GM12878 (cell line): ENCODE measurements at regions not wholly inside any gene's neighbourhood (a gene's known extent, or its start where the extent isn't known, plus 50 kb on each side); places are given as distances from the start of the nearest gene placed in this dataset.

ENCODE experiments used
- ATAC-seq: fragments of 200-7000 bp; cut with Tn5 transposase; 3 replicates; pipeline ENCODE4 v1.9.1; 2020; ENCODE audit warnings: mild to moderate bottlenecking, moderate library complexity
- BruUV-seq: library from RNA; stranded (reverse); fragments of 400-500 nt; replicated peaks from 2 replicates; lab custom pipeline; 2021; lab: Mats Ljungman, UMichigan
- CTCF ChIA-PET: fragments of 300-600 bp; sonication (Branson Sonifier 250); formaldehyde crosslinking; extraction: SDS; loops from one replicate; lab custom pipeline; 2021; ENCODE audit warnings: inconsistent platforms; lab: Yijun Ruan, JAX
- POLR2A ChIA-PET: fragments of 350-600 bp; formaldehyde crosslinking; extraction: SDS; loops from one replicate; lab custom pipeline; 2021; ENCODE audit warnings: inconsistent platforms; lab: Charles Lee
- RAD21 ChIA-PET: fragments of 300-600 bp; sonication (Branson Sonifier 250); formaldehyde crosslinking; loops from one replicate; lab custom pipeline; 2023; ENCODE audit warnings: antibody characterized with exemption; ENCODE audit not compliant: unreplicated experiment; lab: Charles Lee
- SMC1A ChIA-PET: fragments of 300-600 bp; sonication (Branson Sonifier 250); formaldehyde crosslinking; loops from one replicate; lab custom pipeline; 2023; ENCODE audit not compliant: unreplicated experiment, uncharacterized antibody; lab: Charles Lee
- DNase-seq: peaks from one replicate; pipeline ENCODE4 v3.0.0-alpha.2; 2011; ENCODE audit warnings: low read depth, low spot score
- FAIRE-seq: peaks from 3 replicates; lab custom pipeline; 2011; peaks lifted over from hg19 to GRCh38; lab: Jason Lieb, UNC
- H2AFZ ChIP-seq: 2 replicates; pipeline ENCODE4 v1.6.0; 2011; ENCODE audit warnings: low read depth, low read length, control low read depth; ENCODE audit not compliant: control insufficient read depth
- H3K27ac ChIP-seq: 2 replicates; pipeline ENCODE4 v1.5.1; 2011; ENCODE audit warnings: control low read depth; ENCODE audit not compliant: control insufficient read depth, insufficient read depth
- H3K27me3 ChIP-seq, 2 experiments: replicated peaks in 1 of 2; 2 replicates each; pipeline versions ENCODE4 v1.6.0 to v1.6.1; 2011; ENCODE audit warnings: low read length in 1 of 2; ENCODE audit not compliant: control insufficient read depth in 2 of 2, insufficient read depth in 2 of 2
- H3K36me3 ChIP-seq, 2 experiments: 2 replicates each; pipeline ENCODE4 v1.5.1; 2011; ENCODE audit warnings: low read length in 1 of 2; ENCODE audit not compliant: control insufficient read depth in 2 of 2, insufficient read depth in 2 of 2
- H3K4me1 ChIP-seq: 2 replicates; pipeline ENCODE4 v1.6.1; 2011; ENCODE audit warnings: mild to moderate bottlenecking, low read length, moderate library complexity, mixed read lengths; ENCODE audit not compliant: control insufficient read depth, insufficient read depth
- H3K4me2 ChIP-seq: 2 replicates; pipeline ENCODE4 v1.6.0; 2011; ENCODE audit warnings: control low read depth; ENCODE audit not compliant: control insufficient read depth, insufficient read depth
- H3K4me3 ChIP-seq: fragments of 200-600 bp; sonication (generic); 2 replicates; pipeline ENCODE4 v1.5.1; 2016
- H3K79me2 ChIP-seq: 2 replicates; pipeline ENCODE4 v1.6.0; 2011; ENCODE audit warnings: low read length; ENCODE audit not compliant: control insufficient read depth, insufficient read depth
- H3K9ac ChIP-seq: 2 replicates; pipeline ENCODE4 v1.8.0; 2011; ENCODE audit warnings: low read length, control low read depth, mixed read lengths; ENCODE audit not compliant: control insufficient read depth, insufficient read depth
- H3K9me3 ChIP-seq: replicated peaks from 3 replicates; pipeline ENCODE4 v1.5.1; 2011; ENCODE audit warnings: mild to moderate bottlenecking, low read length; ENCODE audit not compliant: control insufficient read depth, insufficient read depth
- H4K20me1 ChIP-seq: 2 replicates; pipeline ENCODE4 v1.6.0; 2011; ENCODE audit not compliant: control insufficient read depth, insufficient read depth
- BCL3 ChIP-seq: IDR thresholded peaks from 2 replicates; pipeline ENCODE4 v1.6.1; 2011; ENCODE audit warnings: borderline replicate concordance, low read depth, mild to moderate bottlenecking, moderate library complexity, low read length; ENCODE audit not compliant: insufficient read depth, poor library complexity, severe bottlenecking
- CBX3 ChIP-seq: fragments of 200-600 bp; sonication (generic); IDR thresholded peaks from 2 replicates; pipeline ENCODE4 v1.6.1; 2016; ENCODE audit warnings: low read depth, borderline replicate concordance
- CHD1 ChIP-seq: IDR thresholded peaks from 2 replicates; pipeline ENCODE4 v1.6.1; 2012; ENCODE audit warnings: low read depth, low read length, improper control_type of control experiment
- IKZF1 ChIP-seq: fragments of 450-650 bp; conservative IDR thresholded peaks from 2 replicates; pipeline ENCODE4 v1.6.1; 2017; ENCODE audit warnings: antibody characterized with exemption, mild to moderate bottlenecking
- JUNB ChIP-seq: IDR thresholded peaks from 2 replicates; pipeline ENCODE4 v1.6.1; 2016; ENCODE audit warnings: antibody characterized with exemption, mild to moderate bottlenecking
- KLF5 ChIP-seq: fragments of 450-650 bp; IDR thresholded peaks from 2 replicates; pipeline ENCODE4 v1.6.1; 2014; ENCODE audit warnings: mild to moderate bottlenecking; ENCODE audit not compliant: partially characterized antibody
- MXI1 ChIP-seq: fragments of 150-350 bp; IDR thresholded peaks from 2 replicates; pipeline ENCODE4 v1.6.1; 2011; ENCODE audit warnings: low read depth, mild to moderate bottlenecking, inconsistent platforms, low read length, improper control_type of control experiment
- RBBP5 ChIP-seq: fragments of 200-600 bp; sonication (generic); conservative IDR thresholded peaks from 2 replicates; pipeline ENCODE4 v1.6.1; 2016
- SIN3A ChIP-seq: IDR thresholded peaks from 2 replicates; pipeline ENCODE4 v1.6.1; 2012; ENCODE audit warnings: low read depth, low read length, improper control_type of control experiment
- STAT1 ChIP-seq: fragments of 450-650 bp; conservative IDR thresholded peaks from 2 replicates; pipeline ENCODE4 v1.6.1; 2014; ENCODE audit warnings: antibody characterized with exemption, mild to moderate bottlenecking
- WGBS: methylation state at CpG from one replicate; pipeline ENCODE4 v1.1.6; 2016; ENCODE audit warnings: low lambda C conversion rate; ENCODE audit not compliant: insufficient replicate concordance, insufficient coverage; ENCODE audit errors: missing lambda C conversion rate; 5-methylcytosine and 5-hydroxymethylcytosine counted together
- in situ Hi-C: fragments of 300-500 bp; cut with MboI; formaldehyde crosslinking; loops from 9 replicates; pipeline ENCODE4 v1.14.3; 2018; ENCODE audit warnings: mixed read lengths
- intact Hi-C: fragments of 100-400 bp; cut with micrococcal nuclease; formaldehyde crosslinking; loops from one replicate; pipeline ENCODE4 v1.14.2; 2022; ENCODE audit not compliant: unreplicated experiment

GRCh38 chr1:37152491-37152890 is 118.2 kb upstream of the GRIK3 start:
- RAD21 ChIA-PET, result no interaction called here
- BruUV-seq, result no TSS peak

GRCh38 chr1:37153116-37154100 is 119.1 kb upstream of the GRIK3 start:
- RAD21 ChIA-PET, result no interaction called here
- Histone ChIP-seq H3K9ac (no peak overlapping the region), H3K27me3 (no peaks in the 10 kb centered on the region; a peak in 2 of 4 replicates), H3K9me3 (no peaks in the 10 kb centered on the region), H3K4me1 (no peaks in the 10 kb centered on the region), H3K27ac (no peak overlapping the region), H2AFZ (no peak overlapping the region), H3K4me3 (no peak overlapping the region), H3K79me2 (no peaks in the 10 kb centered on the region), H3K4me2 (no peak overlapping the region), H3K36me3 (no peaks in the 10 kb centered on the region), H4K20me1 (no peaks in the 10 kb centered on the region)
- BruUV-seq, result no TSS peak
- intact Hi-C loops (no loop called here), in situ Hi-C loops (no loop called here)
- ATAC-seq (no peak), DNase-seq (no peak), FAIRE-seq (no peak)
- SMC1A ChIA-PET, result no interaction called here
- WGBS, result 23% methylated on average over 3 of the region's 3 CpGs
- no peak for TF ChIP-seq BCL3
- no peak for TF ChIP-seq IKZF1
- no peak for TF ChIP-seq JUNB
- POLR2A ChIA-PET, result no interaction called here
- CTCF ChIA-PET, result no interaction called here

More at GRCh38 chr1:37152491-37152890, 118.2 kb upstream of the GRIK3 start:
- intact Hi-C loops (no loop called here), in situ Hi-C loops (no loop called here)
- H2AFZ ChIP-seq, result no peak overlapping the region
- H3K9ac ChIP-seq, result no peak overlapping the region
- no peak overlapping the region for H3K27ac ChIP-seq
- ChIA-PET SMC1A (no interaction called here), CTCF (no interaction called here), POLR2A (no interaction called here)
- H3K9me3 ChIP-seq, result no peaks in the 10 kb centered on the region
- ATAC-seq, result no peak
- no peaks in the 10 kb centered on the region for H3K4me1 ChIP-seq
- no peaks in the 10 kb centered on the region for H3K36me3 ChIP-seq
- H3K79me2 ChIP-seq, result no peaks in the 10 kb centered on the region
- DNase-seq, result no peak
- TF ChIP-seq KLF5, result no peak
- no peak for TF ChIP-seq SIN3A
- no peak for TF ChIP-seq CBX3
- TF ChIP-seq CHD1, result no peak
- TF ChIP-seq JUNB, result no peak
- no peak for TF ChIP-seq MXI1
- TF ChIP-seq STAT1, result no peak
- no peak for TF ChIP-seq RBBP5
- no peak for FAIRE-seq
- no peak overlapping the region for H3K4me3 ChIP-seq
- no peaks in the 10 kb centered on the region for H4K20me1 ChIP-seq
- H3K4me2 ChIP-seq, result no peak overlapping the region
- H3K27me3 ChIP-seq, result no peaks in the 10 kb centered on the region; a peak in 1 of 4 replicates
- WGBS, result 19% methylated on average over 6 of the region's 6 CpGs
